Endothelial cell of umbilical vein (primary cell): ENCODE measurements at regions not wholly inside any gene's neighbourhood (a gene's known extent, or its start where the extent isn't known, plus 50 kb on each side); places are given as distances from the start of the nearest gene placed in this dataset.

ENCODE experiments used
- BruUV-seq: library from RNA; stranded (reverse); fragments of 400-500 nt; replicated peaks from 2 replicates; lab custom pipeline; 2021; lab: Mats Ljungman, UMichigan
- CTCF ChIA-PET: fragments of 300-600, 350-600 bp; sonication (Branson Sonifier 250); formaldehyde crosslinking; loops from one replicate; lab custom pipeline; 2021; ENCODE audit warnings: antibody characterized with exemption, inconsistent platforms; lab: Charles Lee
- POLR2A ChIA-PET: fragments of 300-600, 350-600 bp; sonication (Branson Sonifier 250); formaldehyde crosslinking; loops from one replicate; lab custom pipeline; 2021; ENCODE audit warnings: antibody characterized with exemption, inconsistent platforms; lab: Charles Lee
- DNase-seq: peaks from one replicate; pipeline ENCODE4 v3.0.0-alpha.2; 2011; ENCODE audit warnings: low read depth, low spot score
- FAIRE-seq: peaks from 2 replicates; lab custom pipeline; 2011; peaks lifted over from hg19 to GRCh38; lab: Jason Lieb, UNC
- H2AFZ ChIP-seq: 2 replicates; pipeline ENCODE4 v1.6.0; 2012; ENCODE audit warnings: low read depth, low read length, control low read depth, inconsistent platforms
- H3K27ac ChIP-seq: 2 replicates; pipeline ENCODE4 v1.5.1; 2011; ENCODE audit warnings: low read depth, mild to moderate bottlenecking, control low read depth, low read length, moderate library complexity; ENCODE audit not compliant: insufficient read depth
- H3K27me3 ChIP-seq, 2 experiments: 2 replicates each; pipeline versions ENCODE4 v1.6.0 to v1.6.1; 2011; ENCODE audit warnings: low read length in 2 of 2, mixed read lengths in 1 of 2; ENCODE audit not compliant: control insufficient read depth in 2 of 2, insufficient read depth in 2 of 2
- H3K36me3 ChIP-seq, 2 experiments: 2 replicates in 1 of 2; 3 replicates in 1 of 2; pipeline ENCODE4 v1.5.1; 2011; ENCODE audit warnings: low read length in 2 of 2, mild to moderate bottlenecking in 1 of 2, moderate library complexity in 1 of 2; ENCODE audit not compliant: control insufficient read depth in 2 of 2, insufficient read depth in 2 of 2; ENCODE audit errors: extremely low read depth in 1 of 2
- H3K4me1 ChIP-seq: 3 replicates; pipeline ENCODE4 v1.5.1; 2011; ENCODE audit warnings: mild to moderate bottlenecking, low read length; ENCODE audit not compliant: control insufficient read depth, insufficient read depth; ENCODE audit errors: extremely low read depth
- H3K4me2 ChIP-seq: 2 replicates; pipeline ENCODE4 v1.6.1; 2011; ENCODE audit warnings: low read length, control low read depth, mixed read lengths; ENCODE audit not compliant: insufficient read depth
- H3K4me3 ChIP-seq, 3 experiments: fragments of 200-600 bp in 1 of 3; sonication (generic), shearing (Covaris generic) in 1 of 3; replicated peaks in 1 of 3; 2 replicates each; pipeline ENCODE4 v1.5.1; 2011 to 2016; ENCODE audit warnings: control low read depth in 3 of 3, low read length in 3 of 3, mild to moderate bottlenecking in 2 of 3, inconsistent platforms in 1 of 3, low read depth in 1 of 3, moderate library complexity in 1 of 3; ENCODE audit not compliant: insufficient read depth in 1 of 3
- H3K79me2 ChIP-seq: 2 replicates; pipeline ENCODE4 v1.6.0; 2012; ENCODE audit warnings: low read length, inconsistent platforms; ENCODE audit not compliant: control insufficient read depth, insufficient read depth
- H3K9ac ChIP-seq: replicated peaks from 2 replicates; pipeline ENCODE3; 2011; ENCODE audit warnings: low read length, control low read depth; ENCODE audit not compliant: insufficient read depth; ENCODE audit errors: extremely low read depth
- H3K9me1 ChIP-seq: replicated peaks from 3 replicates; pipeline ENCODE4 v1.6.0; 2011; ENCODE audit warnings: mild to moderate bottlenecking, low read length; ENCODE audit not compliant: control insufficient read depth, insufficient read depth; ENCODE audit errors: extremely low read depth
- H3K9me3 ChIP-seq: replicated peaks from 2 replicates; pipeline ENCODE4 v1.5.1; 2012; ENCODE audit warnings: low read length, inconsistent platforms; ENCODE audit not compliant: control insufficient read depth, insufficient read depth
- H4K20me1 ChIP-seq: replicated peaks from 2 replicates; pipeline ENCODE3; 2011; ENCODE audit warnings: mild to moderate bottlenecking, low read length; ENCODE audit not compliant: control insufficient read depth, insufficient read depth; ENCODE audit errors: extremely low read depth
- EZH2 ChIP-seq: IDR thresholded peaks from 2 replicates; pipeline ENCODE4 v1.6.1; 2012; ENCODE audit warnings: borderline replicate concordance, low read depth, mild to moderate bottlenecking, moderate library complexity, low read length, inconsistent platforms; ENCODE audit not compliant: severe bottlenecking
- FOS ChIP-seq: IDR thresholded peaks from 2 replicates; pipeline ENCODE4 v1.6.1; 2011; ENCODE audit warnings: mild to moderate bottlenecking, low read length, moderate library complexity, borderline replicate concordance; ENCODE audit not compliant: insufficient read depth
- GATA2 ChIP-seq: IDR thresholded peaks from 2 replicates; pipeline ENCODE4 v1.7.0; 2011; ENCODE audit warnings: low read depth, mild to moderate bottlenecking, moderate library complexity, mixed read lengths, low read length; ENCODE audit not compliant: insufficient read length, insufficient read depth
- JUN ChIP-seq: IDR thresholded peaks from 2 replicates; pipeline ENCODE4 v1.6.1; 2011; ENCODE audit warnings: borderline replicate concordance, low read depth; ENCODE audit not compliant: insufficient read length, insufficient read depth
- MYC ChIP-seq: IDR thresholded peaks from one replicate; pipeline ENCODE4 v1.6.1; 2011; ENCODE audit warnings: mild to moderate bottlenecking, low read depth, low read length
- POLR2A ChIP-seq: IDR thresholded peaks from 2 replicates; pipeline ENCODE4 v1.6.1; 2012; ENCODE audit warnings: low read depth, mild to moderate bottlenecking, control low read depth, low read length
- POLR2AphosphoS5 ChIP-seq: IDR thresholded peaks from 2 replicates; pipeline ENCODE4 v1.6.1; 2012; ENCODE audit warnings: low read depth, mild to moderate bottlenecking, control low read depth, low read length, moderate library complexity; ENCODE audit not compliant: insufficient read depth
- dilution Hi-C: fragments of 300-500 bp; cut with MboI; formaldehyde crosslinking; loops from one replicate; pipeline ENCODE4 v1.15.0; 2019; ENCODE audit warnings: low sequenced_read_pairs; ENCODE audit not compliant: extremely low pct_ligation_motif_present
- intact Hi-C: fragments of 100-400 bp; cut with micrococcal nuclease; formaldehyde crosslinking; loops from one replicate; pipeline ENCODE4 v1.10.0; 2022
- TF ChIP-seq, protein P1 (sequence below): IDR thresholded peaks from 2 replicates; pipeline ENCODE4 v1.6.1; 2011; ENCODE audit not compliant: insufficient read depth, insufficient read length
- TF ChIP-seq, protein P2 (sequence below), 2 donors: IDR thresholded peaks; 1 replicate in 1 of 2; 2 replicates in 1 of 2; pipeline ENCODE4 v1.5.1; 2011; ENCODE audit warnings: low read length in 2 of 2, mild to moderate bottlenecking in 2 of 2, moderate library complexity in 2 of 2, control low read depth in 1 of 2, inconsistent platforms in 1 of 2, low read depth in 1 of 2; ENCODE audit not compliant: insufficient read depth in 1 of 2; ENCODE audit errors: extremely low read depth in 1 of 2

DNA sequence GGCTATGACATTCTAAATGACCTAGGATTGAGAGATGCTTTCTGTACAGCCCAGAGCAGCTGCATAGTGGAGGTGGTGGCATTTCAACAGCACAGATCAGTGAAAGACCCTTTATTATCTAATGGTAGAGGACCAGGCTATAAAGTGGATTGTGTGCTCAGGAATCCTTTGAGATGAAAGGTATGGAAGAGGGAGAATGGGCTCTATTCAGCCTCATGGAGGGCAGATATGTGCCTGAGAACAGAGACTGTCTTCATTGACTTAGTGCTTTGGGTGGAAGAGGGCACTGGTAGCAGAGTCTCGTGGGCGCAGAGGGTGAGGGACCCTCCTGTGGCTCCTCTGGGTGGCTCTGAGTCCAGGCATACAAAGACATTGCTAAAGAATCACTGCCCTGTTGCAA is 130.0 kb upstream of the SLC24A5 start:
- ChIA-PET POLR2A (no interaction called here), CTCF (interaction anchor here (1.5 to 6.1 kb wide), 2 partner anchors 295 to 796 kb away, joined by 6 to 355 read pairs; no protein-coding TSS in a partner anchor)
- no peak overlapping the region for H3K4me2 ChIP-seq
- no peak overlapping the region for H3K4me3 ChIP-seq
- dilution Hi-C loops = no loop called here
- H3K9me3 ChIP-seq = no peaks in the 10 kb centered on the region
- H3K36me3 ChIP-seq = no peaks in the 10 kb centered on the region
- no peaks in the 10 kb centered on the region for H3K9me1 ChIP-seq
- no peak overlapping the region for H3K27ac ChIP-seq
- H3K79me2 ChIP-seq = no peaks in the 10 kb centered on the region
- H4K20me1 ChIP-seq = no peaks in the 10 kb centered on the region
- H3K27me3 ChIP-seq = peaks cover 0 to 3% of the 10 kb centered on the region in 2 experiments
- TF ChIP-seq, protein P1, sequence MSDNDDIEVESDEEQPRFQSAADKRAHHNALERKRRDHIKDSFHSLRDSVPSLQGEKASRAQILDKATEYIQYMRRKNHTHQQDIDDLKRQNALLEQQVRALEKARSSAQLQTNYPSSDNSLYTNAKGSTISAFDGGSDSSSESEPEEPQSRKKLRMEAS = no peak
- TF ChIP-seq MYC = no peak
- TF ChIP-seq JUN = no peak
- TF ChIP-seq, protein P2, sequence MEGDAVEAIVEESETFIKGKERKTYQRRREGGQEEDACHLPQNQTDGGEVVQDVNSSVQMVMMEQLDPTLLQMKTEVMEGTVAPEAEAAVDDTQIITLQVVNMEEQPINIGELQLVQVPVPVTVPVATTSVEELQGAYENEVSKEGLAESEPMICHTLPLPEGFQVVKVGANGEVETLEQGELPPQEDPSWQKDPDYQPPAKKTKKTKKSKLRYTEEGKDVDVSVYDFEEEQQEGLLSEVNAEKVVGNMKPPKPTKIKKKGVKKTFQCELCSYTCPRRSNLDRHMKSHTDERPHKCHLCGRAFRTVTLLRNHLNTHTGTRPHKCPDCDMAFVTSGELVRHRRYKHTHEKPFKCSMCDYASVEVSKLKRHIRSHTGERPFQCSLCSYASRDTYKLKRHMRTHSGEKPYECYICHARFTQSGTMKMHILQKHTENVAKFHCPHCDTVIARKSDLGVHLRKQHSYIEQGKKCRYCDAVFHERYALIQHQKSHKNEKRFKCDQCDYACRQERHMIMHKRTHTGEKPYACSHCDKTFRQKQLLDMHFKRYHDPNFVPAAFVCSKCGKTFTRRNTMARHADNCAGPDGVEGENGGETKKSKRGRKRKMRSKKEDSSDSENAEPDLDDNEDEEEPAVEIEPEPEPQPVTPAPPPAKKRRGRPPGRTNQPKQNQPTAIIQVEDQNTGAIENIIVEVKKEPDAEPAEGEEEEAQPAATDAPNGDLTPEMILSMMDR (IDR thresholded peaks at IDR 0.05; ENCODE audit: extremely low read depth in 1 of 2, insufficient read depth in 1 of 2, low read depth in 1 of 2, low read length in 2 of 2) = no peak
- TF ChIP-seq POLR2A = no peak
- no peak for TF ChIP-seq FOS
- TF ChIP-seq EZH2 = no peak
- TF ChIP-seq GATA2 = no peak
- TF ChIP-seq POLR2AphosphoS5 = no peak
- no peak overlapping the region for H3K9ac ChIP-seq
- FAIRE-seq = no peak
- intact Hi-C loops = loop anchor here (1.0 kb wide), 1 partner anchor 294 kb away; no protein-coding TSS in a partner anchor
- no peak overlapping the region for H2AFZ ChIP-seq
- no peaks in the 10 kb centered on the region for H3K4me1 ChIP-seq
- DNase-seq = no peak
- BruUV-seq = no TSS peak
